Ishikawa (cell line): ENCODE measurements at regions not wholly inside any gene's neighbourhood (a gene's known extent, or its start where the extent isn't known, plus 50 kb on each side); places are given as distances from the start of the nearest gene placed in this dataset.

Experiments used
- CEBPB ChIP-seq: IDR thresholded peaks from 2 replicates; pipeline ENCODE4 v1.6.1; 2012
- CREB1 ChIP-seq: IDR thresholded peaks from 2 replicates; pipeline ENCODE4 v1.6.1; 2012; ENCODE audit warnings: low read depth
- EGR1 ChIP-seq: IDR thresholded peaks from 2 replicates; pipeline ENCODE4 v1.6.1; 2012
- EP300 ChIP-seq: IDR thresholded peaks from 2 replicates; pipeline ENCODE4 v1.6.1; 2012; ENCODE audit warnings: borderline replicate concordance
- FOXM1 ChIP-seq: IDR thresholded peaks from 2 replicates; pipeline ENCODE4 v1.6.1; 2012; ENCODE audit warnings: low read depth, borderline replicate concordance
- MAX ChIP-seq: IDR thresholded peaks from 2 replicates; pipeline ENCODE4 v1.6.1; 2012
- NFIC ChIP-seq: IDR thresholded peaks from 2 replicates; pipeline ENCODE4 v1.6.1; 2012
- RAD21 ChIP-seq: IDR thresholded peaks from 2 replicates; pipeline ENCODE4 v1.6.1; 2012; ENCODE audit warnings: low read depth
- REST ChIP-seq: IDR thresholded peaks from 2 replicates; pipeline ENCODE4 v1.6.1; 2012; ENCODE audit warnings: low read depth, mild to moderate bottlenecking
- TAF1 ChIP-seq: IDR thresholded peaks from 2 replicates; pipeline ENCODE4 v1.6.1; 2012; ENCODE audit warnings: low read depth, mild to moderate bottlenecking
- TCF12 ChIP-seq: IDR thresholded peaks from 2 replicates; pipeline ENCODE4 v1.6.1; 2012; ENCODE audit warnings: low read depth
- TEAD4 ChIP-seq: IDR thresholded peaks from 2 replicates; pipeline ENCODE4 v1.6.1; 2012
- USF1 ChIP-seq: IDR thresholded peaks from 2 replicates; pipeline ENCODE4 v1.6.1; 2012
- YY1 ChIP-seq: IDR thresholded peaks from 2 replicates; pipeline ENCODE4 v1.6.1; 2012; ENCODE audit warnings: low read depth
- ZBTB7A ChIP-seq: IDR thresholded peaks from 2 replicates; pipeline ENCODE4 v1.6.1; 2012; ENCODE audit warnings: low read depth

GRCh38 chr17:62902531-62903220 is 63.4 kb upstream of the TANC2 start:
- no peak for TF ChIP-seq EP300
- TF ChIP-seq CREB1: no peak
- no peak for TF ChIP-seq USF1

- TF ChIP-seq CEBPB: no peak
- TF ChIP-seq TAF1: no peak
- no peak for TF ChIP-seq EP300
- no peak for TF ChIP-seq CREB1
- TF ChIP-seq EGR1: no peak
- TF ChIP-seq REST: no peak
- TF ChIP-seq TEAD4: no peak
- no peak for TF ChIP-seq ZBTB7A
- no peak for TF ChIP-seq MAX
These were observed 64.5 kb upstream of the TANC2 start for GRCh38 chr17:62901544-62901943.

- no peak for TF ChIP-seq FOXM1
- no peak for TF ChIP-seq EP300
- TF ChIP-seq USF1: no peak
- TF ChIP-seq TCF12: no peak
- no peak for TF ChIP-seq CREB1
- no peak for TF ChIP-seq NFIC
- TF ChIP-seq ZBTB7A: no peak
- no peak for TF ChIP-seq TEAD4
- TF ChIP-seq REST: no peak
- no peak for TF ChIP-seq TAF1
These were observed 65.9 kb upstream of the TANC2 start for GRCh38 chr17:62900096-62900495.

- no peak for TF ChIP-seq ZBTB7A
- TF ChIP-seq USF1: no peak
- TF ChIP-seq TCF12: no peak
- TF ChIP-seq NFIC: no peak
- TF ChIP-seq EGR1: no peak
- no peak for TF ChIP-seq REST
- TF ChIP-seq CEBPB: no peak
- TF ChIP-seq TEAD4: no peak
- no peak for TF ChIP-seq YY1
- TF ChIP-seq FOXM1: no peak
- TF ChIP-seq MAX: no peak
- no peak for TF ChIP-seq CREB1
- TF ChIP-seq TAF1: no peak
- TF ChIP-seq RAD21: no peak
These were observed 66.7 kb upstream of the TANC2 start for GRCh38 chr17:62899361-62899760.
